Ectodermal cell (in vitro differentiated cells): ENCODE measurements at regions not wholly inside any gene's neighbourhood (a gene's known extent, or its start where the extent isn't known, plus 50 kb on each side); places are given as distances from the start of the nearest gene placed in this dataset.
"Not testable (repeated sequence)": the region's sequence is repeated elsewhere in the genome, so short reads cannot be mapped to it uniquely, and the experiment has no call there.

Experiments used
- H3K27ac ChIP-seq: 2 replicates; pipeline ENCODE4 v1.7.0; 2013; ENCODE audit warnings: mild to moderate bottlenecking, low read depth, low read length; ENCODE audit not compliant: insufficient read depth, poor library complexity, severe bottlenecking
- H3K27me3 ChIP-seq: 2 replicates; pipeline ENCODE4 v1.7.0; 2013; ENCODE audit warnings: mild to moderate bottlenecking, low read length; ENCODE audit not compliant: insufficient read depth, control insufficient read depth, poor library complexity, severe bottlenecking
- H3K36me3 ChIP-seq: one replicate; pipeline ENCODE4 v1.7.0; 2013; ENCODE audit warnings: low read length; ENCODE audit not compliant: control insufficient read depth, insufficient read depth
- H3K4me1 ChIP-seq: one replicate; pipeline ENCODE4 v1.7.0; 2013; ENCODE audit warnings: low read length; ENCODE audit not compliant: control insufficient read depth, insufficient read depth
- H3K4me3 ChIP-seq: 2 replicates; pipeline ENCODE4 v1.7.0; 2013; ENCODE audit warnings: low read depth, low read length, control low read depth; ENCODE audit not compliant: insufficient read depth
- H3K9me3 ChIP-seq: 2 replicates; pipeline ENCODE4 v1.7.0; 2013; ENCODE audit warnings: mild to moderate bottlenecking, low read length, moderate library complexity; ENCODE audit not compliant: control insufficient read depth
- whole genome bisulfite sequencing, 2 experiments: methylation state at CpG; one replicate each; pipeline ENCODE4 v1.1.7; 2013; ENCODE audit warnings: missing lambda C conversion rate in 2 of 2; 5-methylcytosine and 5-hydroxymethylcytosine counted together

DNA sequence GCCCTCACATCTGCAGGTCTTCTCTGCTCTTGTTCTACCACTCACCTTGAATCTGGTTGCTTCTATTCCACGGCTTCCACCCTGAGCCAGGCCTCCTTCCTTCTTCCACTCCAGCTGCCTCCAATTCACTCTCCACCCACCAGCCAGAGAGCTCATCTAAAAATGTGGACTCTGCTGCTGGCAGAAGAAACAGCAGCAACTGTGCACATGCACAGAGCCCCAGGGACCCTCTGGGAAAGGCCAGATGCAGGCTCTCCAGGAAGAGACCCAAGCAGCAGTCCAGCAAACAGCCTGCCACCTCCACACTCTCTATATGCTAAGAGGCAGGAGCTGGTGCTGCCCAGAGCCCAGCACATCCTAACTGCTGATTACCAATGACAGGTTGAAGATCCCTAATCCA lies 162.6 kb upstream of the TOP1 start:
- 0% methylated on average over 1 of the region's 1 CpG for WGBS, 2 experiments
- H3K36me3 ChIP-seq = no peaks in the 10 kb centered on the region

GRCh38 chr20:40868551-40869217 lies 159.9 kb upstream of the TOP1 start:
- Histone ChIP-seq H3K27ac (no peak overlapping the region), H3K4me1 (no peaks in the 10 kb centered on the region), H3K36me3 (no peaks in the 10 kb centered on the region), H3K9me3 (no peaks in the 10 kb centered on the region), H3K27me3 (no peaks in the 10 kb centered on the region), H3K4me3 (no peak overlapping the region)
- WGBS, 2 experiments = 94 to 95% methylated on average over 6 of the region's 6 CpGs

More for the DNA sequence above, 162.6 kb upstream of the TOP1 start:
- H3K27ac ChIP-seq = no peak overlapping the region
- H3K4me1 ChIP-seq = no peaks in the 10 kb centered on the region
- no peaks in the 10 kb centered on the region for H3K27me3 ChIP-seq
- H3K4me3 ChIP-seq = no peak overlapping the region
- no peaks in the 10 kb centered on the region for H3K9me3 ChIP-seq

DNA sequence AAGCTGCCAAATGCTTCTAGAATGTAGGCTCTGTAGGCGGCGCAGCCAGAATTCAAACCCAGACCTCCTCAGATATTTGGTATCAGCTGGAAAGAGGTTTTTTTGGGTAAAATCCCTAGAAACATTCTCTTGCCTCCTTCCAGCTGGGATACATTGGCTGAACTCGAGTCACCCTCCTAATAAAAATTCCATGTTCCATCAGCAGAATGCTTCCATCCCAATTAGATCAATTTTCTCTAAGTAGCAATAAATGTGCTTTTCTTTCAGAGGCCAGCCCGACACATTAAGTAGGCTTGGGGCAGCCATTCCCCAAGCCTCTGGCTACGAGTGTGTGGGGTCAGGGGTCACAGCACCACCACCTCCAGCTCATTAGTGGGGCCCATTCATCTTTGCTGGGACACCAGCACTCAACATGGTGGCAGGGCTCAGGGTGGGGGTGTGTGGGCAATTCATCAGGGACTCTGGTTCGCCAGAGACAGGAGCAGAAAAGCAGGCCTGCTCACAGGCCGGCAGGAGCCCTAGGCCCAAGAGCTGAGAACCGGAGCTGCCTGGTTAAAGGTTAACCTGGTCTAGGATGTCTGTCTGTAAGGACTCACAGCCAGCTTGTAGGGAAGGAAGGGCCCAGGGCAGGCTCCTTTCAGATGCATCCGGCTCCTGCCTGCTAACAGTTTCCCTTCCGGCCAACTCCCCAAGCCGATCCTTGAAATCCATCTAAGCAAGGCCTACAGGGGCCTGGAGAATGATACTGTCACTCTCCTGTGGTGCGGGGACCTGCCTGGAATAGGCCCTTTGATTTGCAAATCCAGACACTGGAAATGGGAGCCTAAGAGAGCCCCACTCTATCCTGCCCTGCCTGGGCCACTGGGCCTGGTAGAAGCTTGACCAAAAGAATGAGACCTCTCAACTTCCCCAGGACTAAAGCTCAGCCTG lies 159.1 kb upstream of the TOP1 start:
- Histone ChIP-seq H3K9me3 (no peaks in the 10 kb centered on the region), H3K27ac (no peak overlapping the region), H3K27me3 (no peaks in the 10 kb centered on the region), H3K36me3 (no peaks in the 10 kb centered on the region), H3K4me1 (no peaks in the 10 kb centered on the region), H3K4me3 (no peak overlapping the region)
- 78 to 79% methylated on average over 12 of the region's 12 CpGs for WGBS, 2 experiments

DNA sequence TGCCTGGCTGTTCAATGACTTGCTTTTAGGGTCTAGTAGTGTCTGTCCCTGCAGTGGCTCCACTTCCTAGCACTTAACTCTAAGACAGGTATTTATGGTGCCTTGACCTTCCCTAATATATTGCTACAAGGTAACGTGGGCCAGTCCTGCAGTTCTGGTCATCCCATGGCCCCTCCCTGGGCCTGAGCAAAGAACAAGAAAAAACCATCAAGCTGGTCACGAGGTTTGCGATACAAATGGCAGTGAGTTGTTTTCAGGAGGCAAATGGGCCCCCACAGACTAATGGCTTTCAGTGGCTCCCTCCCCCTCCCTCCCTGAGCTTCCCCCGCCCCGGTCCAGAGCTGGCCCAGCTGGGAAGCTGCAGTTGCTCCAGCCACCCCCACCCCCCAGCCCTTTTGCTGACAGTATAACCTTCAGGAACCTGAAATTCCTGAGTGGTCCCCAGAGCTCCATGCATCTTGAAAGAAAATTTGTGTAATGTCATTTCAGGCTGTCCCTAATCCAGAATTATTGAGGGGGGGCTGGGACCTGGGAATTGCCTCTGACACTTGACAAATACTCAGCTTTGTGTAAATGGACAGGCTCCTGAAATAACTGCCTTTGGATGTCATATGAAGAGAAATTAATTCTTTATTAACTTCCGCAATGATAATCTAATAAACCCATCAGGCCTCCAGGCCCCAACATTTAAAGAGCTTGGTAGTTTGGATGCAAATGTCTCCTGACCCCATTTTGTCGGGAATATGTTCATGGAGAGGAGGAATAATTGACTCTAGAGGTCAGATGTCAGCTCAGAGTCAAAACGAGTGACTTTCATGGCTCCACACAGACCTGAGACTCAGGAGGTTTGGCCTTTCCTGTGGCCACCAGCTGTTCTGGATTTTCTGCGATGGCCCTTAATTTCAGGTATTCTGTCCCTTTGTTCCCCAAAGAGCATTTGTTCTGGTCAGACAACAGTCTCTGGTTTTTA lies 153.2 kb upstream of the TOP1 start:
- Histone ChIP-seq H3K9me3 (no peaks in the 10 kb centered on the region), H3K4me1 (no peaks in the 10 kb centered on the region), H3K4me3 (no peak overlapping the region), H3K36me3 (no peaks in the 10 kb centered on the region), H3K27me3 (no peaks in the 10 kb centered on the region), H3K27ac (no peak overlapping the region)
- WGBS, 2 experiments = 66 to 73% methylated on average over 6 to 8 of the region's 9 CpGs

DNA sequence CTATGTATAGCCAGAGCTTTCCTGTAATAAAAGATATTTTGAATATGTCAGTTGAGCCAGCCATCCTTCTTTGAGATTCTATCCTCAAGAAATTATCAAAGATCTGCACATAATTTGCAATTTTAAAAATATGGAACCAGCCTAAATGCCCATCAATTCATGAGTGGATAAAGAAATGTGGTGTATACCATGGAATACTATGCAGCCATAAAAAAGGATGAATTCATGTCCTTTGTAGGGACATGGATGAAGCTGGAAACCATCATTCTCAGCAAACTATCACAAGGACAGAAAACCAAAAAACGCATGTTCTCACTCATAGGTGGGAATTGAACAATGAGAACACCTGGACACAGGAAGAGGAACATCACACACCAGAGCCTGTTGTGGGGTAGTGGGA lies 150.5 kb upstream of the TOP1 start:
- not testable (repeated sequence) for H3K4me3 ChIP-seq, H3K27ac ChIP-seq, H3K36me3 ChIP-seq, H3K9me3 ChIP-seq, H3K27me3 ChIP-seq, H3K4me1 ChIP-seq
- WGBS, 2 experiments = 92 to 100% methylated on average over 1 of the region's 1 CpG

GRCh38 chr20:40880063-40880728 lies 148.4 kb upstream of the TOP1 start:
- no peaks in the 10 kb centered on the region for H3K27me3 ChIP-seq
- H3K4me3 ChIP-seq = no peak overlapping the region
- 87 to 91% methylated on average over 3 of the region's 3 CpGs for WGBS, 2 experiments
- no peaks in the 10 kb centered on the region for H3K9me3 ChIP-seq
- no peaks in the 10 kb centered on the region for H3K4me1 ChIP-seq
- H3K27ac ChIP-seq = no peak overlapping the region
- no peaks in the 10 kb centered on the region for H3K36me3 ChIP-seq

DNA sequence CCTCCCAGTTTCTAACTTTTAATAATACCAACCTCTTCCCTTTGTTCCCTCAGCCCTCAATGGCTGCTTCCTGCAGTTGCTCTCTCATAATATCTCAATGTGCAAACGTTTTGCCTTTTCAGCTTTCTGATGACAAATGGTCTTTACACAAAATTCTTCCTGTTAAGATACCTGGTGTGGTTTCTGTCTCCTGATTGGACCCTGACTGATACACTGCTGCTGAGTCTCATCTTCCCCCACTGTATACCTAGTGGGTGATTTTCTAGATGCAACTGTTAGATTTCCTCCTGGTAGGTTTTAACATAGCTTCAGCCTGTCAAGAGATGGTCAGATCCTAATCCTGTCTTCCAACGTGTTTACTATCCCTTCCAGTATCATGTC lies 147.9 kb upstream of the TOP1 start:
- 70 to 82% methylated on average over 2 of the region's 2 CpGs for WGBS, 2 experiments
- H3K4me1 ChIP-seq = no peaks in the 10 kb centered on the region
- no peaks in the 10 kb centered on the region for H3K9me3 ChIP-seq
- H3K36me3 ChIP-seq = no peaks in the 10 kb centered on the region
- H3K27ac ChIP-seq = no peak overlapping the region
- no peak overlapping the region for H3K4me3 ChIP-seq
- no peaks in the 10 kb centered on the region for H3K27me3 ChIP-seq

DNA sequence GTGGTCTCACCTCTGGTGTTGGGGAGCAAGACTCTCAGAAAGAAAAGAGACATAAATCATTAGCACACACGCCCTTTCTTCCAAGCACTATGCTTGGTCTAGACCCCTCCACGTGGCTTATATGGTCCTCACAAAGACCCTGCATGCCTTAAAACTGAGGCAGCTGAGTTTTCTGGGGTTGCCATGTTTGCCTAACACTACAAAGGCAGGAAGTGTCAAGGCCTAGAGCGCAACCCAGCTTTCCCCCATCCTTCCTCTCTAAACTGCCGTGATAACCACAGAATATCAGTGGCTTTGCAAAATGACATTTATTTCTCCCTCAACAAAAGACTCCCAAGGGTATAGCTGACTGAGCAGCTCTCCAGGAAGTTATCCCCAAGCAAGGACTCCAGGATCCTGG lies 146.5 kb upstream of the TOP1 start:
- Histone ChIP-seq H3K9me3 (no peaks in the 10 kb centered on the region), H3K27ac (no peak overlapping the region), H3K36me3 (no peaks in the 10 kb centered on the region), H3K4me1 (no peaks in the 10 kb centered on the region), H3K4me3 (no peak overlapping the region), H3K27me3 (no peaks in the 10 kb centered on the region)
- 89 to 92% methylated on average over 4 of the region's 4 CpGs for WGBS, 2 experiments

DNA sequence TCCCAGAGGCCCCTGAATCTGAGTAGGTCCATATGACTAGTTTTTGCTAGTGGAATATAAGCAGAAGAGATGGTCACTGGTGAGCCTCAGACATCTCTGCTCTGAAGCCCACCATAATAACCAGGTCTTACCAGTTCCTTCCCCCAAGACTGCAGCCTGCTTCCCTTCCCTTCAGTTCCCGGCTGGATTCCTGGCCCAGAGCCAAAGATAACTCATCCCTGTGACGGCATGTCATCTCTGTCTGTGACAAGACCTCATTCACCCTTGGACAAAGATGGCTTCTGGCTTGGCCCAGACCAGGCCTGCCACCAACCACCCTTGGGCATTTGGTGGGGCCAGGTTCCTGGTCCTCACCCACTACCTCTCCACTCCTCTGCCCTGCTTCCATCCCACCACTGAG lies 145.5 kb upstream of the TOP1 start:
- H3K4me3 ChIP-seq = no peak overlapping the region
- 87 to 89% methylated on average over 2 of the region's 2 CpGs for WGBS, 2 experiments

More for the DNA sequence above, 145.5 kb upstream of the TOP1 start:
- no peaks in the 10 kb centered on the region for H3K36me3 ChIP-seq
- no peak overlapping the region for H3K27ac ChIP-seq
- H3K27me3 ChIP-seq = no peaks in the 10 kb centered on the region
- H3K4me1 ChIP-seq = no peaks in the 10 kb centered on the region
- H3K9me3 ChIP-seq = no peaks in the 10 kb centered on the region
